ENCODE measurements at regions not wholly inside any gene's neighbourhood (a gene's known extent, or its start where the extent isn't known, plus 50 kb on each side); places are given as distances from the start of the nearest gene placed in this dataset.

GRCh38 chr7:85634951-85635350 is 448.1 kb upstream of the SEMA3D start:
- no peak for DNase-seq

GRCh38 chr7:85630904-85631600 is 444.2 kb upstream of the SEMA3D start:
- DNase-seq: peak; percentile 2

GRCh38 chr7:85627791-85628586 is 441.1 kb upstream of the SEMA3D start:
- peak; percentile 48 for DNase-seq

GRCh38 chr7:85622059-85622458 is 435.2 kb upstream of the SEMA3D start:
- DNase-seq: no peak

GRCh38 chr7:85620936-85621685 is 434.3 kb upstream of the SEMA3D start:
- DNase-seq: no peak

- no peak for DNase-seq
These were observed 432.4 kb upstream of the SEMA3D start for GRCh38 chr7:85619236-85619635.

- DNase-seq: no peak
These were observed 427.8 kb upstream of the SEMA3D start for GRCh38 chr7:85614684-85615083.

- DNase-seq: no peak
These were observed 425.7 kb upstream of the SEMA3D start for GRCh38 chr7:85612514-85612913.

GRCh38 chr7:85608804-85609203 is 421.9 kb upstream of the SEMA3D start:
- DNase-seq: no peak

GRCh38 chr7:85602196-85602595 is 415.3 kb upstream of the SEMA3D start:
- DNase-seq: no peak

- DNase-seq: no peak
These were observed 413.5 kb upstream of the SEMA3D start for GRCh38 chr7:85600395-85600794.

- DNase-seq: no peak
These were observed 410.0 kb upstream of the SEMA3D start for GRCh38 chr7:85596827-85597226.

GRCh38 chr7:85595750-85596178 is 408.9 kb upstream of the SEMA3D start:
- DNase-seq: peak; percentile 54

- no peak for DNase-seq
These were observed 406.5 kb upstream of the SEMA3D start for GRCh38 chr7:85593355-85593754.

GRCh38 chr7:85587785-85588184 is 400.9 kb upstream of the SEMA3D start:
- DNase-seq: peak; percentile 60

GRCh38 chr7:85586091-85586490 is 399.2 kb upstream of the SEMA3D start:
- DNase-seq: no peak

- no peak for DNase-seq
These were observed 396.5 kb upstream of the SEMA3D start for GRCh38 chr7:85583131-85583953.

GRCh38 chr7:85573844-85574243 is 387.0 kb upstream of the SEMA3D start:
- DNase-seq: no peak

GRCh38 chr7:85573346-85573745 is 386.5 kb upstream of the SEMA3D start:
- DNase-seq: no peak

- no peak for DNase-seq
These were observed 384.0 kb upstream of the SEMA3D start for GRCh38 chr7:85570898-85571297.

- DNase-seq: no peak
These were observed 381.1 kb upstream of the SEMA3D start for GRCh38 chr7:85567983-85568382.

- DNase-seq: no peak
These were observed 379.4 kb upstream of the SEMA3D start for GRCh38 chr7:85566095-85566794.
